IMR-90 (cell line): ENCODE measurements at regions not wholly inside any gene's neighbourhood (a gene's known extent, or its start where the extent isn't known, plus 50 kb on each side); places are given as distances from the start of the nearest gene placed in this dataset.

Experiments
- ATAC-seq: fragments of 200-7000 bp; cut with Tn5 transposase; 2 replicates; pipeline ENCODE4 v1.9.1; 2020; ENCODE audit warnings: low read depth, mild to moderate bottlenecking, moderate library complexity
- BruUV-seq: library from RNA; stranded (reverse); fragments of 400-500 nt; replicated peaks from 2 replicates; lab custom pipeline; 2021; lab: Mats Ljungman, UMichigan
- CTCF ChIA-PET: fragments of 300-600 bp; formaldehyde crosslinking; extraction: SDS; loops from one replicate; lab custom pipeline; 2021; ENCODE audit warnings: antibody characterized with exemption; lab: Yijun Ruan, JAX
- POLR2A ChIA-PET: fragments of 300-600 bp; sonication (Branson Sonifier 250); formaldehyde crosslinking; loops from one replicate; lab custom pipeline; 2022; ENCODE audit warnings: antibody characterized with exemption; ENCODE audit not compliant: unreplicated experiment; lab: Charles Lee
- DNase-seq: peaks from one replicate; pipeline ENCODE4 v3.0.0; 2013
- H2AFZ ChIP-seq: replicated peaks from 2 replicates; pipeline ENCODE3; 2013; ENCODE audit warnings: low read length, mild to moderate bottlenecking; ENCODE audit not compliant: poor library complexity
- H2AK5ac ChIP-seq: 2 replicates; pipeline ENCODE4 v1.6.1; 2013; ENCODE audit warnings: low read depth, low read length, inconsistent platforms
- H2AK9ac ChIP-seq: replicated peaks from 2 replicates; pipeline ENCODE3; 2013; ENCODE audit warnings: mild to moderate bottlenecking, low read depth, low read length, moderate library complexity; ENCODE audit not compliant: poor library complexity
- H2BK120ac ChIP-seq: 2 replicates; pipeline ENCODE4 v1.6.1; 2013; ENCODE audit warnings: low read depth, low read length, inconsistent platforms
- H2BK15ac ChIP-seq: 3 replicates; pipeline ENCODE4 v1.6.1; 2013; ENCODE audit warnings: low read depth, low read length, inconsistent platforms
- H2BK20ac ChIP-seq: 2 replicates; pipeline ENCODE4 v1.6.1; 2013; ENCODE audit warnings: low read depth, mild to moderate bottlenecking, inconsistent platforms, low read length, moderate library complexity
- H2BK5ac ChIP-seq: 2 replicates; pipeline ENCODE4 v1.6.1; 2013; ENCODE audit warnings: mild to moderate bottlenecking, low read depth, low read length, inconsistent platforms; ENCODE audit not compliant: poor library complexity, severe bottlenecking
- H3K14ac ChIP-seq: replicated peaks from 2 replicates; pipeline ENCODE4 v1.6.1; 2013; ENCODE audit warnings: low read depth, low read length, inconsistent platforms
- H3K18ac ChIP-seq: 2 replicates; pipeline ENCODE4 v1.6.1; 2013; ENCODE audit warnings: low read depth, low read length, control low read depth
- H3K23ac ChIP-seq: 2 replicates; pipeline ENCODE4 v1.6.1; 2013; ENCODE audit warnings: low read depth, low read length, inconsistent platforms
- H3K27ac ChIP-seq: 2 replicates; pipeline ENCODE4 v1.5.1; 2013; ENCODE audit warnings: mild to moderate bottlenecking, control low read depth, low read length; ENCODE audit not compliant: insufficient read depth
- H3K27me3 ChIP-seq: 2 replicates; pipeline ENCODE4 v1.6.1; 2013; ENCODE audit warnings: low read length; ENCODE audit not compliant: control insufficient read depth, insufficient read depth
- H3K36me3 ChIP-seq: 2 replicates; pipeline ENCODE4 v1.6.1; 2013; ENCODE audit warnings: low read length, mixed read lengths; ENCODE audit not compliant: control insufficient read depth, insufficient read depth
- H3K4ac ChIP-seq: 2 replicates; pipeline ENCODE4 v1.6.1; 2013; ENCODE audit warnings: low read depth, low read length, inconsistent platforms
- H3K4me1 ChIP-seq: 2 replicates; pipeline ENCODE4 v1.6.1; 2013; ENCODE audit warnings: low read length, mixed read lengths; ENCODE audit not compliant: control insufficient read depth, insufficient read depth
- H3K4me2 ChIP-seq: 2 replicates; pipeline ENCODE4 v1.6.1; 2013; ENCODE audit warnings: low read depth, mild to moderate bottlenecking, control low read depth, low read length, moderate library complexity
- H3K4me3 ChIP-seq: 2 replicates; pipeline ENCODE4 v1.5.1; 2013; ENCODE audit warnings: low read depth, mild to moderate bottlenecking, control low read depth, low read length, moderate library complexity; ENCODE audit not compliant: insufficient read depth
- H3K56ac ChIP-seq: 2 replicates; pipeline ENCODE4 v1.6.1; 2013; ENCODE audit warnings: low read length, inconsistent platforms; ENCODE audit not compliant: insufficient read depth; ENCODE audit errors: extremely low read depth
- H3K79me1 ChIP-seq, 2 experiments: 2 replicates each; pipeline ENCODE4 v1.6.1; 2013; ENCODE audit warnings: low read length in 2 of 2, inconsistent platforms in 1 of 2, low read depth in 1 of 2
- H3K9ac ChIP-seq: 2 replicates; pipeline ENCODE4 v1.6.1; 2013; ENCODE audit warnings: low read depth, low read length, control low read depth
- H3K9me1 ChIP-seq: 2 replicates; pipeline ENCODE4 v1.6.1; 2013; ENCODE audit warnings: low read length, inconsistent platforms; ENCODE audit not compliant: insufficient read depth
- H3K9me3 ChIP-seq: 2 replicates; pipeline ENCODE4 v1.6.1; 2013; ENCODE audit warnings: low read length; ENCODE audit not compliant: control insufficient read depth, insufficient read depth
- H4K20me1 ChIP-seq: 2 replicates; pipeline ENCODE4 v1.6.1; 2013; ENCODE audit warnings: low read length, inconsistent platforms; ENCODE audit not compliant: insufficient read depth
- H4K5ac ChIP-seq: 2 replicates; pipeline ENCODE4 v1.6.1; 2013; ENCODE audit warnings: mild to moderate bottlenecking, low read depth, low read length, control low read depth
- H4K8ac ChIP-seq, 2 experiments: 2 replicates each; pipeline ENCODE4 v1.6.1; 2013; ENCODE audit warnings: low read depth in 2 of 2, low read length in 2 of 2, control low read depth in 1 of 2, inconsistent platforms in 1 of 2
- H4K91ac ChIP-seq: 2 replicates; pipeline ENCODE4 v1.6.1; 2013; ENCODE audit warnings: low read depth, low read length, inconsistent platforms; ENCODE audit not compliant: insufficient read depth
- BHLHE40 ChIP-seq: fragments of 150-350 bp; IDR thresholded peaks from 2 replicates; pipeline ENCODE4 v1.6.1; 2016; ENCODE audit warnings: mild to moderate bottlenecking, low read depth, low read length
- CEBPB ChIP-seq: IDR thresholded peaks from 2 replicates; pipeline ENCODE4 v1.6.1; 2012; ENCODE audit warnings: low read depth, low read length, improper control_type of control experiment
- CHD1 ChIP-seq: IDR thresholded peaks from 2 replicates; pipeline ENCODE4 v1.6.1; 2012; ENCODE audit warnings: low read depth, low read length, improper control_type of control experiment
- FOS ChIP-seq: fragments of 150-350 bp; IDR thresholded peaks from 2 replicates; pipeline ENCODE4 v1.6.1; 2016; ENCODE audit warnings: low read depth, low read length
- MAFK ChIP-seq: IDR thresholded peaks from 2 replicates; pipeline ENCODE4 v1.6.1; 2012; ENCODE audit warnings: low read depth, low read length, improper control_type of control experiment
- MAZ ChIP-seq: IDR thresholded peaks from 2 replicates; pipeline ENCODE4 v1.6.1; 2012; ENCODE audit warnings: low read depth, mild to moderate bottlenecking, low read length, improper control_type of control experiment, moderate library complexity, borderline replicate concordance
- MXI1 ChIP-seq: IDR thresholded peaks from 2 replicates; pipeline ENCODE4 v1.6.1; 2012; ENCODE audit warnings: low read depth, mild to moderate bottlenecking, low read length, moderate library complexity, borderline replicate concordance
- NFE2L2 ChIP-seq: fragments of 150-350 bp; IDR thresholded peaks from 2 replicates; pipeline ENCODE4 v1.6.1; 2016; ENCODE audit warnings: low read depth, mild to moderate bottlenecking, low read length
- POLR2A ChIP-seq: IDR thresholded peaks from 2 replicates; pipeline ENCODE4 v1.6.1; 2012; ENCODE audit warnings: mild to moderate bottlenecking, low read depth, low read length
- RAD21 ChIP-seq: IDR thresholded peaks from 2 replicates; pipeline ENCODE4 v1.6.1; 2012; ENCODE audit warnings: low read length, improper control_type of control experiment
- RCOR1 ChIP-seq: IDR thresholded peaks from 2 replicates; pipeline ENCODE4 v1.6.1; 2012; ENCODE audit warnings: mild to moderate bottlenecking, low read length, improper control_type of control experiment; ENCODE audit not compliant: insufficient replicate concordance
- RFX5 ChIP-seq: IDR thresholded peaks from 2 replicates; pipeline ENCODE4 v1.8.0; 2012; ENCODE audit warnings: low read depth, mild to moderate bottlenecking, low read length, moderate library complexity
- SMC3 ChIP-seq: fragments of 150-350 bp; IDR thresholded peaks from 2 replicates; pipeline ENCODE4 v1.6.1; 2016; ENCODE audit warnings: low read depth, mild to moderate bottlenecking, antibody characterized with exemption, low read length, moderate library complexity
- dilution Hi-C: fragments of 300-500 bp; cut with HindIII; formaldehyde crosslinking; loops from one replicate; pipeline ENCODE4 v1.14.3; 2018; ENCODE audit warnings: low sequenced_read_pairs; ENCODE audit not compliant: unreplicated experiment
- in situ Hi-C: fragments of 300-500 bp; cut with MboI; formaldehyde crosslinking; loops from 3 replicates; pipeline ENCODE4 v1.14.3; 2019; ENCODE audit warnings: low sequenced_read_pairs, inconsistent platforms, mixed read lengths
- intact Hi-C: fragments of 100-400 bp; cut with micrococcal nuclease; formaldehyde crosslinking; loops from 2 replicates; pipeline ENCODE4 v1.10.0; 2022
- TF ChIP-seq, protein P1 (sequence below): fragments of 150-350 bp; IDR thresholded peaks from 2 replicates; pipeline ENCODE4 v1.6.1; 2017; ENCODE audit warnings: mild to moderate bottlenecking, antibody characterized with exemption, low read length, low read depth
- TF ChIP-seq, protein P2 (sequence below): conservative IDR thresholded peaks from 2 replicates; pipeline ENCODE4 v1.5.1; 2012; ENCODE audit warnings: mild to moderate bottlenecking, low read depth, low read length, improper control_type of control experiment
- TF ChIP-seq, protein P3 (sequence below): fragments of 150-350 bp; IDR thresholded peaks from 2 replicates; pipeline ENCODE4 v1.6.1; 2016; ENCODE audit warnings: low read depth, mild to moderate bottlenecking, low read length, moderate library complexity, borderline replicate concordance

DNA sequence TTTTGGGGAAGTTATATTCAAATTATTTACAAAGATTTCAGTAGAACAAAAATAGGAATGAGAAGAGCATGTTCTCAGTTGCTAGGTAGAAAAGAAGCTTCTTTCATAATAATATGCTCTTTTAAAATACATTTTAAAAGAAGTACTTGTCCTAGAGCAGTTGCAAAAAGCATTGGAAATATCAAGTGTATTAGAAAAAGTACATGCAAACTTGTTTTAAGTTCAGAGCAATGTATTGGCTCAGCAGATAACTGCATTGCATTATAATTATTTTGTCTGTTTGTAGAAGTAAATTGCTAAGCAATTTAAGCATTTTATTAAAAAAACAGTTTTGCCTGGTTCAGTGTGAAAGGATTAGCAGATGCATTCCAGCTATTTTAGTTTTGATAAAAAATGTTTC is 806.4 kb downstream of the USP25 start:
- no peak overlapping the region for H3K56ac ChIP-seq
- no peak overlapping the region for H3K18ac ChIP-seq
- H4K20me1 ChIP-seq = no peaks in the 10 kb centered on the region
- no peak overlapping the region for H2AK5ac ChIP-seq
- H3K79me1 ChIP-seq = no peaks in the 10 kb centered on the region
- ChIA-PET POLR2A (no interaction called here), CTCF (no interaction called here)
- H3K14ac ChIP-seq = no peak overlapping the region
- ATAC-seq (no peak), DNase-seq (no peak)
- H3K27ac ChIP-seq = no peak overlapping the region
- no peak overlapping the region for H4K8ac ChIP-seq
- no peaks in the 10 kb centered on the region for H3K9me3 ChIP-seq
- no peak overlapping the region for H2BK120ac ChIP-seq
- H4K5ac ChIP-seq = no peak overlapping the region
- in situ Hi-C loops (no loop called here), intact Hi-C loops (loop anchor here (5.0 kb wide), 1 partner anchor 36 kb away; no protein-coding TSS in a partner anchor), dilution Hi-C loops (no loop called here)
- no peak overlapping the region for H2BK5ac ChIP-seq
- no peak overlapping the region for H2AFZ ChIP-seq
- H3K4ac ChIP-seq = no peak overlapping the region
- 0 out of 2 replicates have a peak, but pooled peaks cover 3% of the 10 kb centered on the region for H3K9me1 ChIP-seq
- H3K9ac ChIP-seq = no peak overlapping the region
- H3K36me3 ChIP-seq = no peaks in the 10 kb centered on the region
- H3K4me1 ChIP-seq = peaks cover 3% of the 10 kb centered on the region; the same call in 1 of the 2 replicates
- TF ChIP-seq FOS = no peak
- TF ChIP-seq MXI1 = no peak
- TF ChIP-seq, protein P1, sequence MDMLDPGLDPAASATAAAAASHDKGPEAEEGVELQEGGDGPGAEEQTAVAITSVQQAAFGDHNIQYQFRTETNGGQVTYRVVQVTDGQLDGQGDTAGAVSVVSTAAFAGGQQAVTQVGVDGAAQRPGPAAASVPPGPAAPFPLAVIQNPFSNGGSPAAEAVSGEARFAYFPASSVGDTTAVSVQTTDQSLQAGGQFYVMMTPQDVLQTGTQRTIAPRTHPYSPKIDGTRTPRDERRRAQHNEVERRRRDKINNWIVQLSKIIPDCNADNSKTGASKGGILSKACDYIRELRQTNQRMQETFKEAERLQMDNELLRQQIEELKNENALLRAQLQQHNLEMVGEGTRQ = no peak
- TF ChIP-seq RFX5 = no peak
- TF ChIP-seq CEBPB = no peak
- TF ChIP-seq, protein P2, sequence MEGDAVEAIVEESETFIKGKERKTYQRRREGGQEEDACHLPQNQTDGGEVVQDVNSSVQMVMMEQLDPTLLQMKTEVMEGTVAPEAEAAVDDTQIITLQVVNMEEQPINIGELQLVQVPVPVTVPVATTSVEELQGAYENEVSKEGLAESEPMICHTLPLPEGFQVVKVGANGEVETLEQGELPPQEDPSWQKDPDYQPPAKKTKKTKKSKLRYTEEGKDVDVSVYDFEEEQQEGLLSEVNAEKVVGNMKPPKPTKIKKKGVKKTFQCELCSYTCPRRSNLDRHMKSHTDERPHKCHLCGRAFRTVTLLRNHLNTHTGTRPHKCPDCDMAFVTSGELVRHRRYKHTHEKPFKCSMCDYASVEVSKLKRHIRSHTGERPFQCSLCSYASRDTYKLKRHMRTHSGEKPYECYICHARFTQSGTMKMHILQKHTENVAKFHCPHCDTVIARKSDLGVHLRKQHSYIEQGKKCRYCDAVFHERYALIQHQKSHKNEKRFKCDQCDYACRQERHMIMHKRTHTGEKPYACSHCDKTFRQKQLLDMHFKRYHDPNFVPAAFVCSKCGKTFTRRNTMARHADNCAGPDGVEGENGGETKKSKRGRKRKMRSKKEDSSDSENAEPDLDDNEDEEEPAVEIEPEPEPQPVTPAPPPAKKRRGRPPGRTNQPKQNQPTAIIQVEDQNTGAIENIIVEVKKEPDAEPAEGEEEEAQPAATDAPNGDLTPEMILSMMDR = no peak
- TF ChIP-seq BHLHE40 = no peak
- no peak for TF ChIP-seq NFE2L2
- TF ChIP-seq POLR2A = no peak
- TF ChIP-seq MAZ = no peak
- no peak for TF ChIP-seq RAD21
- TF ChIP-seq MAFK = no peak
- no peak for TF ChIP-seq SMC3
- TF ChIP-seq, protein P3, sequence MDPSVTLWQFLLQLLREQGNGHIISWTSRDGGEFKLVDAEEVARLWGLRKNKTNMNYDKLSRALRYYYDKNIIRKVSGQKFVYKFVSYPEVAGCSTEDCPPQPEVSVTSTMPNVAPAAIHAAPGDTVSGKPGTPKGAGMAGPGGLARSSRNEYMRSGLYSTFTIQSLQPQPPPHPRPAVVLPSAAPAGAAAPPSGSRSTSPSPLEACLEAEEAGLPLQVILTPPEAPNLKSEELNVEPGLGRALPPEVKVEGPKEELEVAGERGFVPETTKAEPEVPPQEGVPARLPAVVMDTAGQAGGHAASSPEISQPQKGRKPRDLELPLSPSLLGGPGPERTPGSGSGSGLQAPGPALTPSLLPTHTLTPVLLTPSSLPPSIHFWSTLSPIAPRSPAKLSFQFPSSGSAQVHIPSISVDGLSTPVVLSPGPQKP = no peak
- no peak for TF ChIP-seq RCOR1
- no peak for TF ChIP-seq CHD1
- H2AK9ac ChIP-seq = no peak overlapping the region
- H2BK20ac ChIP-seq = no peak overlapping the region
- no peak overlapping the region for H4K91ac ChIP-seq
- H3K23ac ChIP-seq = no peak overlapping the region
- no peak overlapping the region for H3K4me2 ChIP-seq
- no peaks in the 10 kb centered on the region for H3K27me3 ChIP-seq
- no peak overlapping the region for H2BK15ac ChIP-seq
- no TSS peak for BruUV-seq
- no peak overlapping the region for H3K4me3 ChIP-seq
